K562 (cell line): ENCODE measurements at regions not wholly inside any gene's neighbourhood (a gene's known extent, or its start where the extent isn't known, plus 50 kb on each side); places are given as distances from the start of the nearest gene placed in this dataset.

Experiments
- HDAC1 ChIP-seq, 2 experiments: fragments of 450-650 bp; IDR thresholded peaks; 2 replicates each; pipeline ENCODE4 v1.6.1; 2016 to 2017; ENCODE audit warnings: inconsistent platforms in 1 of 2, mild to moderate bottlenecking in 1 of 2, moderate library complexity in 1 of 2
- KAT8 ChIP-seq: fragments of 450-650 bp; IDR thresholded peaks from 2 replicates; pipeline ENCODE4 v1.6.1; 2016; ENCODE audit warnings: low read depth, mild to moderate bottlenecking
- MTA1 ChIP-seq: fragments of 450-650 bp; IDR thresholded peaks from 2 replicates; pipeline ENCODE4 v1.6.1; 2017; ENCODE audit warnings: borderline replicate concordance
- PTRF ChIP-seq: fragments of 450-650 bp; IDR thresholded peaks from 2 replicates; pipeline ENCODE4 v1.6.1; 2016; ENCODE audit warnings: mild to moderate bottlenecking, missing genetic modification characterization, missing compliant biosample characterization
- SAFB2 ChIP-seq: fragments of 200-400 bp; formaldehyde crosslinking; IDR thresholded peaks from 2 replicates; pipeline ENCODE4 v1.6.1; 2018; ENCODE audit warnings: borderline replicate concordance, low read length, low read depth, moderate library complexity; ENCODE audit not compliant: severe bottlenecking
- ZNF239 ChIP-seq: fragments of 250-450 bp; sonication (Bioruptor Pico); IDR thresholded peaks from 2 replicates; pipeline ENCODE4 v1.4.0; 2020; ENCODE audit warnings: mild to moderate bottlenecking
- TF ChIP-seq, protein P1 (sequence below), 2 experiments: fragments of 450-650 bp; IDR thresholded peaks; 2 replicates each; pipeline ENCODE4 v1.6.1; 2016; ENCODE audit warnings: mild to moderate bottlenecking in 2 of 2, borderline replicate concordance in 1 of 2, low read depth in 1 of 2, moderate library complexity in 1 of 2
- TF ChIP-seq, protein P2 (sequence below): fragments of 250-450 bp; sonication (Bioruptor Pico); IDR thresholded peaks from 2 replicates; pipeline ENCODE4 v1.9.0; 2021; ENCODE audit warnings: mild to moderate bottlenecking, inconsistent platforms
- TF ChIP-seq, protein P3 (sequence below): IDR thresholded peaks from 2 replicates; pipeline ENCODE4 v1.6.1; 2011; ENCODE audit not compliant: insufficient read length; ENCODE audit errors: extremely low read depth
- TF ChIP-seq, protein P4 (sequence below): fragments of 250-450 bp; sonication (Bioruptor Pico); IDR thresholded peaks from 2 replicates; pipeline ENCODE4 v1.4.0; 2020

DNA sequence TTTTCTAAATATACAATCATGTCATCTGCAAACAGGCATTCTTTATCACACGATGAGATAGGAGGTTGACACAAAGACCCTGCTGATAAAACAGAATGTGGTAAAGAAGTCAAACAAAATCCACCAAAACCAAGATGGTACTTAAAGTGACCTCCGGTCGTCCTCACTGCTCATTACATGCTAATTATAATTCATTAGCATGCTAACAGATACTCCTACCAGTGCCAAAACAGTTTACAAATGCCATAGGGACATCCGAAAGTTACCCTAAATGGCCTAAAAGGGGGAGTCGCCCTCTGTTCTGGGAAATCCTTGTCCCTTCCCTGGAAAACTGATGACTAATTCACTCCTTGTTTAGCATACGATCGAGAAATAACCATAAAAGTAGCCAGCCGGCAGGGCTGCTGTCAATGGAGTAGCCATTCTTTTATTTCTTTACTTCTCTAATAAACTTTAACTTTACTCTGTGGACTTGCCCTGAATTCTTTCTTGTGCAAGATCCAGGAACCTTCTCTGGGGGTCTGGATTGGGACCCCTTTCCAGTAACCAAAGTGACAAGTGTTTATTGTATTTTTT lies 126.6 kb downstream of the CCDC71L start (continued):
- TF ChIP-seq KAT8 = no peak
- TF ChIP-seq SAFB2 = no peak
- TF ChIP-seq ZNF239 (CRISPR knock-in tag) = no peak; the same call in 1 of the 2 replicates
- TF ChIP-seq, protein P1, sequence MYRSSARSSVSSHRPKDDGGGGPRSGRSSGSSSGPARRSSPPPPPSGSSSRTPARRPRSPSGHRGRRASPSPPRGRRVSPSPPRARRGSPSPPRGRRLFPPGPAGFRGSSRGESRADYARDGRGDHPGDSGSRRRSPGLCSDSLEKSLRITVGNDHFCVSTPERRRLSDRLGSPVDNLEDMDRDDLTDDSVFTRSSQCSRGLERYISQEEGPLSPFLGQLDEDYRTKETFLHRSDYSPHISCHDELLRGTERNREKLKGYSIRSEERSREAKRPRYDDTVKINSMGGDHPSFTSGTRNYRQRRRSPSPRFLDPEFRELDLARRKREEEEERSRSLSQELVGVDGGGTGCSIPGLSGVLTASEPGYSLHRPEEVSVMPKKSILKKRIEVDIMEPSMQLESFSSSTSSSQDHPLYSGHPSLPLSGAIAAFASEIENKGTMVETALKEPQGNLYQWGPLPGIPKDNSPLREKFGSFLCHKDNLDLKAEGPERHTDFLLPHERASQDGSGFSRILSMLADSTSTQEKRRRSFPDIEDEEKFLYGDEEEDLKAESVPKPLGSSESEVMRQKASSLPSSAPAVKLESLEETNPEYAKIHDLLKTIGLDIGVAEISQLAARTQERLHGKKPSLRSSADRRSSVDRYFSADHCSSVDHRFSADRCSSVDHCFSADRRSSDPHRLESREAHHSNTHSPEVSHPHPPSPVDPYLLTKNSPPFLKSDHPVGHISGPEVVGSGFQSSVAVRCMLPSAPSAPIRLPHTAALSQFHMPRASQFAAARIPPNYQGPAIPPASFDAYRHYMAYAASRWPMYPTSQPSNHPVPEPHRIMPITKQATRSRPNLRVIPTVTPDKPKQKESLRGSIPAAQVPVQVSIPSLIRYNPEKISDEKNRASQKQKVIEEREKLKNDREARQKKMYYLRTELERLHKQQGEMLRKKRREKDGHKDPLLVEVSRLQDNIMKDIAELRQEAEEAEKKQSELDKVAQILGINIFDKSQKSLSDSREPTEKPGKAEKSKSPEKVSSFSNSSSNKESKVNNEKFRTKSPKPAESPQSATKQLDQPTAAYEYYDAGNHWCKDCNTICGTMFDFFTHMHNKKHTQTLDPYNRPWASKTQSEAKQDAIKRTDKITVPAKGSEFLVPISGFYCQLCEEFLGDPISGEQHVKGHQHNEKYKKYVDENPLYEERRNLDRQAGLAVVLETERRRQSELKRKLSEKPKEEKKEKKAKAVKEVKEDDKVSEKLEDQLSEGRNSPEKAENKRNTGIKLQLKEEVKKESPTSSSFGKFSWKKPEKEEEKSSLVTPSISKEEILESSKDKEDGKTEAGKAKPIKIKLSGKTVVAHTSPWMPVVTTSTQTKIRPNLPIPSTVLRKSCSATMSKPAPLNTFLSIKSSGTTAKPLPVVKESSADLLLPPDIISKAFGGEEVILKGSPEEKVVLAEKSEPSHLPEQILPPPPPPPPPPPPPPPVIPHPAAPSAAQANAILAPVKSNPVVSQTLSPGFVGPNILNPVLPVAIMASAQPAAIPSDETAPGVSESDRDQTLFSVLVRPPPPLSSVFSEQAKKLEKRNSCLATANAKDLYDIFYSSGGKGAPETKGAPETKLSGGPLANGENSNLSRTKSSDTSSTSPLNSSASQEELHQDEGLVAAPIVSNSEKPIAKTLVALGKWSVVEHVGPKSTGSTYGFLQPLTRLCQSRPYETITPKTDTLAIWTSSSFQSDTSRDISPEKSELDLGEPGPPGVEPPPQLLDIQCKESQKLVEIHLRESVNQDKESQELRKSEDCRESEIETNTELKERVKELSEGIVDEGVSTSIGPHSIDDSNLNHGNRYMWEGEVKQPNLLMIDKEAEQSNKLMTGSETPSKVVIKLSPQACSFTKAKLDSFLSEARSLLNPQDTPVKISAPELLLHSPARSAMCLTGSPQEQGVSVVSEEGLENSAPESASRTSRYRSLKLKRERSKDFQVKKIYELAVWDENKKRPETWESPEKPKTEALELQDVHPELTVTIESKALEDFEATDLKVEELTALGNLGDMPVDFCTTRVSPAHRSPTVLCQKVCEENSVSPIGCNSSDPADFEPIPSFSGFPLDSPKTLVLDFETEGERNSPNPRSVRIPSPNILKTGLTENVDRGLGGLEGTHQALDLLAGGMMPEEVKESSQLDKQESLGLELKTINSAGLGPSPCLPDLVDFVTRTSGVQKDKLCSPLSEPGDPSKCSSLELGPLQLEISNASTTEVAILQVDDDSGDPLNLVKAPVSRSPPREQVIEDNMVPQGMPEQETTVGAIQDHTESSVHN (IDR thresholded peaks at IDR 0.05; ENCODE audit: borderline replicate concordance in 1 of 2, low read depth in 1 of 2) = peak in 1 of 2 experiments; percentile 41; a peak in 1 of 4 replicates
- 0 out of 2 replicates have a peak, but pooled peaks have one; percentile 48 for TF ChIP-seq MTA1
- TF ChIP-seq, protein P2, sequence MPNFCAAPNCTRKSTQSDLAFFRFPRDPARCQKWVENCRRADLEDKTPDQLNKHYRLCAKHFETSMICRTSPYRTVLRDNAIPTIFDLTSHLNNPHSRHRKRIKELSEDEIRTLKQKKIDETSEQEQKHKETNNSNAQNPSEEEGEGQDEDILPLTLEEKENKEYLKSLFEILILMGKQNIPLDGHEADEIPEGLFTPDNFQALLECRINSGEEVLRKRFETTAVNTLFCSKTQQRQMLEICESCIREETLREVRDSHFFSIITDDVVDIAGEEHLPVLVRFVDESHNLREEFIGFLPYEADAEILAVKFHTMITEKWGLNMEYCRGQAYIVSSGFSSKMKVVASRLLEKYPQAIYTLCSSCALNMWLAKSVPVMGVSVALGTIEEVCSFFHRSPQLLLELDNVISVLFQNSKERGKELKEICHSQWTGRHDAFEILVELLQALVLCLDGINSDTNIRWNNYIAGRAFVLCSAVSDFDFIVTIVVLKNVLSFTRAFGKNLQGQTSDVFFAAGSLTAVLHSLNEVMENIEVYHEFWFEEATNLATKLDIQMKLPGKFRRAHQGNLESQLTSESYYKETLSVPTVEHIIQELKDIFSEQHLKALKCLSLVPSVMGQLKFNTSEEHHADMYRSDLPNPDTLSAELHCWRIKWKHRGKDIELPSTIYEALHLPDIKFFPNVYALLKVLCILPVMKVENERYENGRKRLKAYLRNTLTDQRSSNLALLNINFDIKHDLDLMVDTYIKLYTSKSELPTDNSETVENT (CRISPR knock-in tag) = no peak
- TF ChIP-seq, protein P3, sequence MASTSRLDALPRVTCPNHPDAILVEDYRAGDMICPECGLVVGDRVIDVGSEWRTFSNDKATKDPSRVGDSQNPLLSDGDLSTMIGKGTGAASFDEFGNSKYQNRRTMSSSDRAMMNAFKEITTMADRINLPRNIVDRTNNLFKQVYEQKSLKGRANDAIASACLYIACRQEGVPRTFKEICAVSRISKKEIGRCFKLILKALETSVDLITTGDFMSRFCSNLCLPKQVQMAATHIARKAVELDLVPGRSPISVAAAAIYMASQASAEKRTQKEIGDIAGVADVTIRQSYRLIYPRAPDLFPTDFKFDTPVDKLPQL = no peak
- TF ChIP-seq, protein P4, sequence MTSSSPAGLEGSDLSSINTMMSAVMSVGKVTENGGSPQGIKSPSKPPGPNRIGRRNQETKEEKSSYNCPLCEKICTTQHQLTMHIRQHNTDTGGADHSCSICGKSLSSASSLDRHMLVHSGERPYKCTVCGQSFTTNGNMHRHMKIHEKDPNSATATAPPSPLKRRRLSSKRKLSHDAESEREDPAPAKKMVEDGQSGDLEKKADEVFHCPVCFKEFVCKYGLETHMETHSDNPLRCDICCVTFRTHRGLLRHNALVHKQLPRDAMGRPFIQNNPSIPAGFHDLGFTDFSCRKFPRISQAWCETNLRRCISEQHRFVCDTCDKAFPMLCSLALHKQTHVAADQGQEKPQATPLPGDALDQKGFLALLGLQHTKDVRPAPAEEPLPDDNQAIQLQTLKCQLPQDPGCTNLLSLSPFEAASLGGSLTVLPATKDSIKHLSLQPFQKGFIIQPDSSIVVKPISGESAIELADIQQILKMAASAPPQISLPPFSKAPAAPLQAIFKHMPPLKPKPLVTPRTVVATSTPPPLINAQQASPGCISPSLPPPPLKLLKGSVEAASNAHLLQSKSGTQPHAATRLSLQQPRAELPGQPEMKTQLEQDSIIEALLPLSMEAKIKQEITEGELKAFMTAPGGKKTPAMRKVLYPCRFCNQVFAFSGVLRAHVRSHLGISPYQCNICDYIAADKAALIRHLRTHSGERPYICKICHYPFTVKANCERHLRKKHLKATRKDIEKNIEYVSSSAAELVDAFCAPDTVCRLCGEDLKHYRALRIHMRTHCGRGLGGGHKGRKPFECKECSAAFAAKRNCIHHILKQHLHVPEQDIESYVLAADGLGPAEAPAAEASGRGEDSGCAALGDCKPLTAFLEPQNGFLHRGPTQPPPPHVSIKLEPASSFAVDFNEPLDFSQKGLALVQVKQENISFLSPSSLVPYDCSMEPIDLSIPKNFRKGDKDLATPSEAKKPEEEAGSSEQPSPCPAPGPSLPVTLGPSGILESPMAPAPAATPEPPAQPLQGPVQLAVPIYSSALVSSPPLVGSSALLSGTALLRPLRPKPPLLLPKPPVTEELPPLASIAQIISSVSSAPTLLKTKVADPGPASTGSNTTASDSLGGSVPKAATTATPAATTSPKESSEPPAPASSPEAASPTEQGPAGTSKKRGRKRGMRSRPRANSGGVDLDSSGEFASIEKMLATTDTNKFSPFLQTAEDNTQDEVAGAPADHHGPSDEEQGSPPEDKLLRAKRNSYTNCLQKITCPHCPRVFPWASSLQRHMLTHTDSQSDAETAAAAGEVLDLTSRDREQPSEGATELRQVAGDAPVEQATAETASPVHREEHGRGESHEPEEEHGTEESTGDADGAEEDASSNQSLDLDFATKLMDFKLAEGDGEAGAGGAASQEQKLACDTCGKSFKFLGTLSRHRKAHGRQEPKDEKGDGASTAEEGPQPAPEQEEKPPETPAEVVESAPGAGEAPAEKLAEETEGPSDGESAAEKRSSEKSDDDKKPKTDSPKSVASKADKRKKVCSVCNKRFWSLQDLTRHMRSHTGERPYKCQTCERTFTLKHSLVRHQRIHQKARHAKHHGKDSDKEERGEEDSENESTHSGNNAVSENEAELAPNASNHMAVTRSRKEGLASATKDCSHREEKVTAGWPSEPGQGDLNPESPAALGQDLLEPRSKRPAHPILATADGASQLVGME (CRISPR knock-in tag) = no peak
- no peak for TF ChIP-seq PTRF (tag)
- TF ChIP-seq HDAC1 (IDR thresholded peaks at IDR 0.05) = no peak; a peak in 1 of 4 replicates
